IMR-90 (cell line): ENCODE measurements at regions not wholly inside any gene's neighbourhood (a gene's known extent, or its start where the extent isn't known, plus 50 kb on each side); places are given as distances from the start of the nearest gene placed in this dataset.

Experiments used
- ATAC-seq: fragments of 200-7000 bp; cut with Tn5 transposase; 2 replicates; pipeline ENCODE4 v1.9.1; 2020; ENCODE audit warnings: low read depth, mild to moderate bottlenecking, moderate library complexity
- BruUV-seq: library from RNA; stranded (reverse); fragments of 400-500 nt; replicated peaks from 2 replicates; lab custom pipeline; 2021; lab: Mats Ljungman, UMichigan
- CTCF ChIA-PET: fragments of 300-600 bp; formaldehyde crosslinking; extraction: SDS; loops from one replicate; lab custom pipeline; 2021; ENCODE audit warnings: antibody characterized with exemption; lab: Yijun Ruan, JAX
- POLR2A ChIA-PET: fragments of 300-600 bp; sonication (Branson Sonifier 250); formaldehyde crosslinking; loops from one replicate; lab custom pipeline; 2022; ENCODE audit warnings: antibody characterized with exemption; ENCODE audit not compliant: unreplicated experiment; lab: Charles Lee
- DNase-seq: peaks from one replicate; pipeline ENCODE4 v3.0.0; 2013
- H2AFZ ChIP-seq: replicated peaks from 2 replicates; pipeline ENCODE3; 2013; ENCODE audit warnings: low read length, mild to moderate bottlenecking; ENCODE audit not compliant: poor library complexity
- H2AK5ac ChIP-seq: 2 replicates; pipeline ENCODE4 v1.6.1; 2013; ENCODE audit warnings: low read depth, low read length, inconsistent platforms
- H2AK9ac ChIP-seq: replicated peaks from 2 replicates; pipeline ENCODE3; 2013; ENCODE audit warnings: mild to moderate bottlenecking, low read depth, low read length, moderate library complexity; ENCODE audit not compliant: poor library complexity
- H2BK120ac ChIP-seq: 2 replicates; pipeline ENCODE4 v1.6.1; 2013; ENCODE audit warnings: low read depth, low read length, inconsistent platforms
- H2BK15ac ChIP-seq: 3 replicates; pipeline ENCODE4 v1.6.1; 2013; ENCODE audit warnings: low read depth, low read length, inconsistent platforms
- H2BK20ac ChIP-seq: 2 replicates; pipeline ENCODE4 v1.6.1; 2013; ENCODE audit warnings: low read depth, mild to moderate bottlenecking, inconsistent platforms, low read length, moderate library complexity
- H2BK5ac ChIP-seq: 2 replicates; pipeline ENCODE4 v1.6.1; 2013; ENCODE audit warnings: mild to moderate bottlenecking, low read depth, low read length, inconsistent platforms; ENCODE audit not compliant: poor library complexity, severe bottlenecking
- H3K14ac ChIP-seq: replicated peaks from 2 replicates; pipeline ENCODE4 v1.6.1; 2013; ENCODE audit warnings: low read depth, low read length, inconsistent platforms
- H3K18ac ChIP-seq: 2 replicates; pipeline ENCODE4 v1.6.1; 2013; ENCODE audit warnings: low read depth, low read length, control low read depth
- H3K23ac ChIP-seq: 2 replicates; pipeline ENCODE4 v1.6.1; 2013; ENCODE audit warnings: low read depth, low read length, inconsistent platforms
- H3K27ac ChIP-seq: 2 replicates; pipeline ENCODE4 v1.5.1; 2013; ENCODE audit warnings: mild to moderate bottlenecking, control low read depth, low read length; ENCODE audit not compliant: insufficient read depth
- H3K27me3 ChIP-seq: 2 replicates; pipeline ENCODE4 v1.6.1; 2013; ENCODE audit warnings: low read length; ENCODE audit not compliant: control insufficient read depth, insufficient read depth
- H3K36me3 ChIP-seq: 2 replicates; pipeline ENCODE4 v1.6.1; 2013; ENCODE audit warnings: low read length, mixed read lengths; ENCODE audit not compliant: control insufficient read depth, insufficient read depth
- H3K4ac ChIP-seq: 2 replicates; pipeline ENCODE4 v1.6.1; 2013; ENCODE audit warnings: low read depth, low read length, inconsistent platforms
- H3K4me1 ChIP-seq: 2 replicates; pipeline ENCODE4 v1.6.1; 2013; ENCODE audit warnings: low read length, mixed read lengths; ENCODE audit not compliant: control insufficient read depth, insufficient read depth
- H3K4me2 ChIP-seq: 2 replicates; pipeline ENCODE4 v1.6.1; 2013; ENCODE audit warnings: low read depth, mild to moderate bottlenecking, control low read depth, low read length, moderate library complexity
- H3K4me3 ChIP-seq: 2 replicates; pipeline ENCODE4 v1.5.1; 2013; ENCODE audit warnings: low read depth, mild to moderate bottlenecking, control low read depth, low read length, moderate library complexity; ENCODE audit not compliant: insufficient read depth
- H3K56ac ChIP-seq: 2 replicates; pipeline ENCODE4 v1.6.1; 2013; ENCODE audit warnings: low read length, inconsistent platforms; ENCODE audit not compliant: insufficient read depth; ENCODE audit errors: extremely low read depth
- H3K79me1 ChIP-seq, 2 experiments: 2 replicates each; pipeline ENCODE4 v1.6.1; 2013; ENCODE audit warnings: low read length in 2 of 2, inconsistent platforms in 1 of 2, low read depth in 1 of 2
- H3K9ac ChIP-seq: 2 replicates; pipeline ENCODE4 v1.6.1; 2013; ENCODE audit warnings: low read depth, low read length, control low read depth
- H3K9me1 ChIP-seq: 2 replicates; pipeline ENCODE4 v1.6.1; 2013; ENCODE audit warnings: low read length, inconsistent platforms; ENCODE audit not compliant: insufficient read depth
- H3K9me3 ChIP-seq: 2 replicates; pipeline ENCODE4 v1.6.1; 2013; ENCODE audit warnings: low read length; ENCODE audit not compliant: control insufficient read depth, insufficient read depth
- H4K20me1 ChIP-seq: 2 replicates; pipeline ENCODE4 v1.6.1; 2013; ENCODE audit warnings: low read length, inconsistent platforms; ENCODE audit not compliant: insufficient read depth
- H4K5ac ChIP-seq: 2 replicates; pipeline ENCODE4 v1.6.1; 2013; ENCODE audit warnings: mild to moderate bottlenecking, low read depth, low read length, control low read depth
- H4K8ac ChIP-seq, 2 experiments: 2 replicates each; pipeline ENCODE4 v1.6.1; 2013; ENCODE audit warnings: low read depth in 2 of 2, low read length in 2 of 2, control low read depth in 1 of 2, inconsistent platforms in 1 of 2
- H4K91ac ChIP-seq: 2 replicates; pipeline ENCODE4 v1.6.1; 2013; ENCODE audit warnings: low read depth, low read length, inconsistent platforms; ENCODE audit not compliant: insufficient read depth
- CHD1 ChIP-seq: IDR thresholded peaks from 2 replicates; pipeline ENCODE4 v1.6.1; 2012; ENCODE audit warnings: low read depth, low read length, improper control_type of control experiment
- ELK1 ChIP-seq: fragments of 150-350 bp; IDR thresholded peaks from 2 replicates; pipeline ENCODE4 v1.6.1; 2016; ENCODE audit warnings: low read depth, mild to moderate bottlenecking, low read length, moderate library complexity, borderline replicate concordance
- NFE2L2 ChIP-seq: fragments of 150-350 bp; IDR thresholded peaks from 2 replicates; pipeline ENCODE4 v1.6.1; 2016; ENCODE audit warnings: low read depth, mild to moderate bottlenecking, low read length
- RAD21 ChIP-seq: IDR thresholded peaks from 2 replicates; pipeline ENCODE4 v1.6.1; 2012; ENCODE audit warnings: low read length, improper control_type of control experiment
- RCOR1 ChIP-seq: IDR thresholded peaks from 2 replicates; pipeline ENCODE4 v1.6.1; 2012; ENCODE audit warnings: mild to moderate bottlenecking, low read length, improper control_type of control experiment; ENCODE audit not compliant: insufficient replicate concordance
- RFX5 ChIP-seq: IDR thresholded peaks from 2 replicates; pipeline ENCODE4 v1.8.0; 2012; ENCODE audit warnings: low read depth, mild to moderate bottlenecking, low read length, moderate library complexity
- USF2 ChIP-seq: fragments of 150-350 bp; IDR thresholded peaks from 2 replicates; pipeline ENCODE4 v1.6.1; 2017; ENCODE audit warnings: mild to moderate bottlenecking, antibody characterized with exemption, low read length, low read depth
- WGBS, 2 experiments: methylation state at CpG; one replicate each; pipeline versions ENCODE4 v1.1.5 to v1.1.7; 2013; ENCODE audit warnings: missing lambda C conversion rate in 2 of 2; ENCODE audit not compliant: insufficient read length in 1 of 2; ENCODE audit errors: extremely low coverage in 2 of 2; 5-methylcytosine and 5-hydroxymethylcytosine counted together
- dilution Hi-C: fragments of 300-500 bp; cut with HindIII; formaldehyde crosslinking; loops from one replicate; pipeline ENCODE4 v1.14.3; 2018; ENCODE audit warnings: low sequenced_read_pairs; ENCODE audit not compliant: unreplicated experiment
- in situ Hi-C: fragments of 300-500 bp; cut with MboI; formaldehyde crosslinking; loops from 3 replicates; pipeline ENCODE4 v1.14.3; 2019; ENCODE audit warnings: low sequenced_read_pairs, inconsistent platforms, mixed read lengths
- intact Hi-C: fragments of 100-400 bp; cut with micrococcal nuclease; formaldehyde crosslinking; loops from 2 replicates; pipeline ENCODE4 v1.10.0; 2022

GRCh38 chr1:5802606-5803005 lies 189.6 kb downstream of the NPHP4 start:
- no peak overlapping the region for H4K5ac ChIP-seq
- no peak overlapping the region for H3K27ac ChIP-seq
- no peak overlapping the region for H2AFZ ChIP-seq
- dilution Hi-C loops (no loop called here), intact Hi-C loops (no loop called here), in situ Hi-C loops (no loop called here)
- H3K9me1 ChIP-seq = no peaks in the 10 kb centered on the region
- no peak overlapping the region for H2AK5ac ChIP-seq
- no TSS peak for BruUV-seq
- CTCF ChIA-PET = no interaction called here
- no peaks in the 10 kb centered on the region for H3K4me1 ChIP-seq
- no peak overlapping the region for H2BK15ac ChIP-seq
- no peaks in the 10 kb centered on the region for H3K36me3 ChIP-seq
- no peak overlapping the region for H3K4me3 ChIP-seq
- H3K4ac ChIP-seq = no peak overlapping the region
- no peak for TF ChIP-seq NFE2L2
- no peak for TF ChIP-seq USF2
- TF ChIP-seq RCOR1 = no peak
- no peak for TF ChIP-seq RAD21
- TF ChIP-seq RFX5 = no peak
- no peak for TF ChIP-seq CHD1
- TF ChIP-seq ELK1 = no peak
- no peak overlapping the region for H4K91ac ChIP-seq
- no peak overlapping the region for H2BK20ac ChIP-seq
- POLR2A ChIA-PET = no interaction called here
- no peak overlapping the region for H2BK120ac ChIP-seq
- no peak overlapping the region for H2AK9ac ChIP-seq
- no peak overlapping the region for H3K56ac ChIP-seq
- peaks cover 22% of the 10 kb centered on the region; the same call in 1 of the 2 replicates for H3K9me3 ChIP-seq
- no peak overlapping the region for H4K8ac ChIP-seq
- no peaks in the 10 kb centered on the region for H4K20me1 ChIP-seq
- H3K18ac ChIP-seq = no peak overlapping the region
- no peak overlapping the region for H3K9ac ChIP-seq
- no peak overlapping the region for H2BK5ac ChIP-seq
- no peak overlapping the region for H3K4me2 ChIP-seq
- no CpG with 5 or more reads among the region's 1 CpG for WGBS, 2 experiments
- no peak overlapping the region for H3K23ac ChIP-seq
- no peak overlapping the region for H3K14ac ChIP-seq
- no peaks in the 10 kb centered on the region for H3K27me3 ChIP-seq
- H3K79me1 ChIP-seq = no peaks in the 10 kb centered on the region
- ATAC-seq = no peak
- DNase-seq = no peak
